NT2/D1 (cell line): ENCODE measurements at regions not wholly inside any gene's neighbourhood (a gene's known extent, or its start where the extent isn't known, plus 50 kb on each side); places are given as distances from the start of the nearest gene placed in this dataset.

Experiments used
- SUZ12 ChIP-seq: IDR thresholded peaks from 2 replicates; pipeline ENCODE4 v1.6.1; 2011; ENCODE audit not compliant: insufficient read length, insufficient read depth; ENCODE audit errors: extremely low read depth
- YY1 ChIP-seq: IDR thresholded peaks from 2 replicates; pipeline ENCODE4 v1.6.1; 2011; ENCODE audit not compliant: insufficient read length, insufficient read depth
- ZNF274 ChIP-seq: IDR thresholded peaks from 2 replicates; pipeline ENCODE4 v1.6.1; 2011; ENCODE audit warnings: mild to moderate bottlenecking, low read depth, low read length

DNA sequence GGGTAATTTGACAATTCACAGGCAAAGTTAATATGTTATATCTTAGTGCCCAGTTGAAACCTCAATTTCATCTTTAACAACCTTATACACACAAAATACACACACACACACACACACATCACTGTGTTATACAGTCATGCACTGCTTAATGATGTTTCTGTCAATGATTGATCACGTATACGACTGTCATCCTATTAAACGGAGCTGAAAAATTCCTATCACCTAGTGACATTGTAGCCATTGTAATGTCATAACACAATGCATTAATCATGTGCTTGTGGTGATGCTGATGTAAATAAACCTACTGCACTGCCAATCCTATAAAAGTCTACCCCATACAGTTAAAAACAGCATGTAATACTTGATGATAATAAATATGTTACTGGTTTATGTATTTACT lies 64.8 kb upstream of the HLA-E start:
- no peak for TF ChIP-seq YY1
- no peak for TF ChIP-seq ZNF274
- no peak for TF ChIP-seq SUZ12
